K562 (cell line): ENCODE measurements at regions not wholly inside any gene's neighbourhood (a gene's known extent, or its start where the extent isn't known, plus 50 kb on each side); places are given as distances from the start of the nearest gene placed in this dataset.

ENCODE experiments used
- FOS ChIP-seq: IDR thresholded peaks from 3 replicates; pipeline ENCODE4 v1.6.1; 2011; ENCODE audit not compliant: insufficient read length; ENCODE audit errors: extremely low read depth
- MCM2 ChIP-seq: fragments of 450-650 bp; IDR thresholded peaks from 2 replicates; pipeline ENCODE4 v1.6.1; 2017; ENCODE audit warnings: low read depth, mild to moderate bottlenecking
- RBBP5 ChIP-seq: fragments of 200-600 bp; sonication (generic); IDR thresholded peaks from 2 replicates; pipeline ENCODE4 v1.6.1; 2012; ENCODE audit warnings: borderline replicate concordance, mild to moderate bottlenecking, low read length, control low read depth, inconsistent platforms; ENCODE audit not compliant: insufficient read depth, poor library complexity, severe bottlenecking
- YBX1 ChIP-seq: fragments of 450-650 bp; IDR thresholded peaks from 2 replicates; pipeline ENCODE4 v1.7.1; 2016; ENCODE audit warnings: mild to moderate bottlenecking
- TF ChIP-seq, protein P1 (sequence below): fragments of 450-650 bp; IDR thresholded peaks from 2 replicates; pipeline ENCODE4 v1.7.1; 2018; ENCODE audit warnings: mild to moderate bottlenecking, low read depth; ENCODE audit not compliant: partially characterized antibody
- TF ChIP-seq, protein P2 (sequence below): sonication (generic); formaldehyde crosslinking; IDR thresholded peaks from 2 replicates; pipeline ENCODE4 v1.8.1; 2023; ENCODE audit warnings: mild to moderate bottlenecking, missing genetic modification reagents
- TF ChIP-seq, protein P3 (sequence below), 3 experiments: fragments of 200-800 bp in 1 of 3; sonication (Bioruptor generic) in 1 of 3; sonication (generic) in 1 of 3; formaldehyde crosslinking in 1 of 3; IDR thresholded peaks; 2 replicates each; pipeline versions ENCODE4 v1.6.1 to v1.8.0; 2016 to 2022; ENCODE audit warnings: mild to moderate bottlenecking in 2 of 3, missing compliant biosample characterization in 2 of 3, missing genetic modification characterization in 2 of 3, missing genetic modification reagents in 1 of 3
- TF ChIP-seq, protein P4 (sequence below), 2 experiments: fragments of 450-650 bp; formaldehyde crosslinking in 1 of 2; IDR thresholded peaks; 2 replicates each; pipeline versions ENCODE4 v1.4.0 to v1.6.1; 2014 to 2020; ENCODE audit warnings: mild to moderate bottlenecking in 2 of 2, borderline replicate concordance in 1 of 2, low read depth in 1 of 2

DNA sequence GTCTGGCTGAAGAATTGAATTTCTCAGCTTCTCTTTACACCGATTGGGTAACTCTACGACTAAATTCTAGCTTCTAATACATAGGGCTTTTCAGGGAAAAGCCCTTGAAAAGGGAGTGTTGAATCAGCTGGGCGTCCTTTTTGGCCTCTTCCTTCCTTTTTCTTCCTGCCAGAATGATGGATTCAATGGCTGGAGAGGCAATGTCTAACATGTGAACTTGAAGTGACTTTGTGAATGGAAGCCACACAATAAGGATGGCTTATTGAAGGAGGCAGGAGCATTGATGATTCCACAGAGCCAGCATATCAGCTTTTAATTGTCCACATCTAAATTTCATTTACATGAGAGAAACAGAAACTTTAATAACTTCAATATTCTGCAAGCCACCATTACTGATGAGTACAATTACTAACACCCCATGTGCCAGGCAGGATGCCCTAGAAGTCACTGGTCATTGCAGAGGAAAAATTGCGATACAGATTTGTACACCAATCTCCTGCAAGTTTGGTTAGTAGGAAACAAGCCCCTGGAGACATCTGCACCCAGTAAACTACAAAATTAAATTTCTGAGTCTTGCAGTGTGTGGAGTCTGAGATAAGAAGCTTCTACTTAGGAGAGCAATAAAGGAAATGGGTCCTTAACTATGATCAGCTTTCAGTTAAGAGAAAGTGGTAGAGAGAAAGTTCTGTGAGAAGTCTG, 56.1 kb downstream of the STYXL2 start (continued):
- no peak for TF ChIP-seq MCM2
- TF ChIP-seq, protein P1, sequence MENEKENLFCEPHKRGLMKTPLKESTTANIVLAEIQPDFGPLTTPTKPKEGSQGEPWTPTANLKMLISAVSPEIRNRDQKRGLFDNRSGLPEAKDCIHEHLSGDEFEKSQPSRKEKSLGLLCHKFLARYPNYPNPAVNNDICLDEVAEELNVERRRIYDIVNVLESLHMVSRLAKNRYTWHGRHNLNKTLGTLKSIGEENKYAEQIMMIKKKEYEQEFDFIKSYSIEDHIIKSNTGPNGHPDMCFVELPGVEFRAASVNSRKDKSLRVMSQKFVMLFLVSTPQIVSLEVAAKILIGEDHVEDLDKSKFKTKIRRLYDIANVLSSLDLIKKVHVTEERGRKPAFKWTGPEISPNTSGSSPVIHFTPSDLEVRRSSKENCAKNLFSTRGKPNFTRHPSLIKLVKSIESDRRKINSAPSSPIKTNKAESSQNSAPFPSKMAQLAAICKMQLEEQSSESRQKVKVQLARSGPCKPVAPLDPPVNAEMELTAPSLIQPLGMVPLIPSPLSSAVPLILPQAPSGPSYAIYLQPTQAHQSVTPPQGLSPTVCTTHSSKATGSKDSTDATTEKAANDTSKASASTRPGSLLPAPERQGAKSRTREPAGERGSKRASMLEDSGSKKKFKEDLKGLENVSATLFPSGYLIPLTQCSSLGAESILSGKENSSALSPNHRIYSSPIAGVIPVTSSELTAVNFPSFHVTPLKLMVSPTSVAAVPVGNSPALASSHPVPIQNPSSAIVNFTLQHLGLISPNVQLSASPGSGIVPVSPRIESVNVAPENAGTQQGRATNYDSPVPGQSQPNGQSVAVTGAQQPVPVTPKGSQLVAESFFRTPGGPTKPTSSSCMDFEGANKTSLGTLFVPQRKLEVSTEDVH, result no peak
- TF ChIP-seq, protein P2, sequence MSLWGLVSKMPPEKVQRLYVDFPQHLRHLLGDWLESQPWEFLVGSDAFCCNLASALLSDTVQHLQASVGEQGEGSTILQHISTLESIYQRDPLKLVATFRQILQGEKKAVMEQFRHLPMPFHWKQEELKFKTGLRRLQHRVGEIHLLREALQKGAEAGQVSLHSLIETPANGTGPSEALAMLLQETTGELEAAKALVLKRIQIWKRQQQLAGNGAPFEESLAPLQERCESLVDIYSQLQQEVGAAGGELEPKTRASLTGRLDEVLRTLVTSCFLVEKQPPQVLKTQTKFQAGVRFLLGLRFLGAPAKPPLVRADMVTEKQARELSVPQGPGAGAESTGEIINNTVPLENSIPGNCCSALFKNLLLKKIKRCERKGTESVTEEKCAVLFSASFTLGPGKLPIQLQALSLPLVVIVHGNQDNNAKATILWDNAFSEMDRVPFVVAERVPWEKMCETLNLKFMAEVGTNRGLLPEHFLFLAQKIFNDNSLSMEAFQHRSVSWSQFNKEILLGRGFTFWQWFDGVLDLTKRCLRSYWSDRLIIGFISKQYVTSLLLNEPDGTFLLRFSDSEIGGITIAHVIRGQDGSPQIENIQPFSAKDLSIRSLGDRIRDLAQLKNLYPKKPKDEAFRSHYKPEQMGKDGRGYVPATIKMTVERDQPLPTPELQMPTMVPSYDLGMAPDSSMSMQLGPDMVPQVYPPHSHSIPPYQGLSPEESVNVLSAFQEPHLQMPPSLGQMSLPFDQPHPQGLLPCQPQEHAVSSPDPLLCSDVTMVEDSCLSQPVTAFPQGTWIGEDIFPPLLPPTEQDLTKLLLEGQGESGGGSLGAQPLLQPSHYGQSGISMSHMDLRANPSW, result no peak
- no peak for TF ChIP-seq RBBP5
- no peak for TF ChIP-seq FOS
- TF ChIP-seq YBX1, result no peak
- TF ChIP-seq, protein P3, sequence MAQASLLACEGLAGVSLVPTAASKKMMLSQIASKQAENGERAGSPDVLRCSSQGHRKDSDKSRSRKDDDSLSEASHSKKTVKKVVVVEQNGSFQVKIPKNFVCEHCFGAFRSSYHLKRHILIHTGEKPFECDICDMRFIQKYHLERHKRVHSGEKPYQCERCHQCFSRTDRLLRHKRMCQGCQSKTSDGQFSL (CRISPR knock-in tag; IDR thresholded peaks at IDR 0.05), result no peak
- TF ChIP-seq, protein P3 (tag; IDR thresholded peaks at IDR 0.05), result no peak
- TF ChIP-seq, protein P4, sequence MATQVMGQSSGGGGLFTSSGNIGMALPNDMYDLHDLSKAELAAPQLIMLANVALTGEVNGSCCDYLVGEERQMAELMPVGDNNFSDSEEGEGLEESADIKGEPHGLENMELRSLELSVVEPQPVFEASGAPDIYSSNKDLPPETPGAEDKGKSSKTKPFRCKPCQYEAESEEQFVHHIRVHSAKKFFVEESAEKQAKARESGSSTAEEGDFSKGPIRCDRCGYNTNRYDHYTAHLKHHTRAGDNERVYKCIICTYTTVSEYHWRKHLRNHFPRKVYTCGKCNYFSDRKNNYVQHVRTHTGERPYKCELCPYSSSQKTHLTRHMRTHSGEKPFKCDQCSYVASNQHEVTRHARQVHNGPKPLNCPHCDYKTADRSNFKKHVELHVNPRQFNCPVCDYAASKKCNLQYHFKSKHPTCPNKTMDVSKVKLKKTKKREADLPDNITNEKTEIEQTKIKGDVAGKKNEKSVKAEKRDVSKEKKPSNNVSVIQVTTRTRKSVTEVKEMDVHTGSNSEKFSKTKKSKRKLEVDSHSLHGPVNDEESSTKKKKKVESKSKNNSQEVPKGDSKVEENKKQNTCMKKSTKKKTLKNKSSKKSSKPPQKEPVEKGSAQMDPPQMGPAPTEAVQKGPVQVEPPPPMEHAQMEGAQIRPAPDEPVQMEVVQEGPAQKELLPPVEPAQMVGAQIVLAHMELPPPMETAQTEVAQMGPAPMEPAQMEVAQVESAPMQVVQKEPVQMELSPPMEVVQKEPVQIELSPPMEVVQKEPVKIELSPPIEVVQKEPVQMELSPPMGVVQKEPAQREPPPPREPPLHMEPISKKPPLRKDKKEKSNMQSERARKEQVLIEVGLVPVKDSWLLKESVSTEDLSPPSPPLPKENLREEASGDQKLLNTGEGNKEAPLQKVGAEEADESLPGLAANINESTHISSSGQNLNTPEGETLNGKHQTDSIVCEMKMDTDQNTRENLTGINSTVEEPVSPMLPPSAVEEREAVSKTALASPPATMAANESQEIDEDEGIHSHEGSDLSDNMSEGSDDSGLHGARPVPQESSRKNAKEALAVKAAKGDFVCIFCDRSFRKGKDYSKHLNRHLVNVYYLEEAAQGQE (IDR thresholded peaks at IDR 0.05; ENCODE audit: borderline replicate concordance), result no peak
- TF ChIP-seq, protein P4 (CRISPR knock-in tag; IDR thresholded peaks at IDR 0.05; ENCODE audit: low read depth), result no peak
